GM18508 (cell line): ENCODE measurements at regions not wholly inside any gene's neighbourhood (a gene's known extent, or its start where the extent isn't known, plus 50 kb on each side); places are given as distances from the start of the nearest gene placed in this dataset.
"Not testable (repeated sequence)": the region's sequence is repeated elsewhere in the genome, so short reads cannot be mapped to it uniquely, and the experiment has no call there.

ENCODE experiments used
- ATAC-seq: cut with Tn5 transposase; IDR thresholded peaks from one replicate; pipeline ENCODE4 v1.9.1; 2021; ENCODE audit warnings: moderate number of reproducible peaks; ENCODE audit not compliant: insufficient read depth, unreplicated experiment

- no peak for ATAC-seq
Measured at GRCh38 chr12:118534003-118534402, 157.6 kb downstream of the SUDS3 start.

GRCh38 chr12:118536306-118536906 lies 160.1 kb downstream of the SUDS3 start:
- no peak for ATAC-seq

- ATAC-seq: no peak
Measured at GRCh38 chr12:118537481-118537917, 161.1 kb downstream of the SUDS3 start.

- ATAC-seq: no peak
Measured at GRCh38 chr12:118541071-118541470, 164.7 kb downstream of the SUDS3 start.

GRCh38 chr12:118541934-118542333 lies 165.6 kb downstream of the SUDS3 start:
- no peak for ATAC-seq

GRCh38 chr12:118543651-118544050 lies 167.3 kb downstream of the SUDS3 start:
- ATAC-seq: no peak

- no peak for ATAC-seq
Measured at GRCh38 chr12:118544569-118544968, 168.2 kb downstream of the SUDS3 start.

GRCh38 chr12:118547606-118548005 lies 171.3 kb downstream of the SUDS3 start:
- not testable (repeated sequence) for ATAC-seq

GRCh38 chr12:118548887-118549509 lies 172.6 kb downstream of the SUDS3 start:
- ATAC-seq: no peak

GRCh38 chr12:118549510-118549980 lies 173.2 kb downstream of the SUDS3 start:
- ATAC-seq: no peak

GRCh38 chr12:118553856-118554504 lies 177.6 kb downstream of the SUDS3 start:
- ATAC-seq: no peak

GRCh38 chr12:118558941-118559340 lies 182.6 kb downstream of the SUDS3 start:
- ATAC-seq: no peak

- ATAC-seq: no peak
Measured at GRCh38 chr12:118560733-118561132, 184.4 kb downstream of the SUDS3 start.

GRCh38 chr12:118571730-118572129 lies 195.4 kb downstream of the SUDS3 start:
- ATAC-seq: no peak

GRCh38 chr12:118574288-118574687 lies 197.9 kb downstream of the SUDS3 start:
- no peak for ATAC-seq

GRCh38 chr12:118575730-118576129 lies 199.4 kb downstream of the SUDS3 start:
- ATAC-seq: no peak

GRCh38 chr12:118581371-118581770 lies 205.0 kb downstream of the SUDS3 start:
- ATAC-seq: no peak

GRCh38 chr12:118582863-118583262 lies 206.5 kb downstream of the SUDS3 start:
- ATAC-seq: no peak

GRCh38 chr12:118586433-118586832 lies 210.1 kb downstream of the SUDS3 start:
- no peak for ATAC-seq

GRCh38 chr12:118589162-118589561 lies 212.8 kb downstream of the SUDS3 start:
- no peak for ATAC-seq

GRCh38 chr12:118590406-118591150 lies 214.2 kb downstream of the SUDS3 start:
- ATAC-seq: no peak
